HG02610 (cell line): ENCODE measurements at regions not wholly inside any gene's neighbourhood (a gene's known extent, or its start where the extent isn't known, plus 50 kb on each side); places are given as distances from the start of the nearest gene placed in this dataset.
A peak's percentile ranks its signal among the peaks of the same experiment; 100 is the strongest.

Experiments used
- ATAC-seq: cut with Tn5 transposase; IDR thresholded peaks from one replicate; pipeline ENCODE4 v1.9.1; 2021; ENCODE audit warnings: mild to moderate bottlenecking, moderate library complexity; ENCODE audit not compliant: unreplicated experiment

DNA sequence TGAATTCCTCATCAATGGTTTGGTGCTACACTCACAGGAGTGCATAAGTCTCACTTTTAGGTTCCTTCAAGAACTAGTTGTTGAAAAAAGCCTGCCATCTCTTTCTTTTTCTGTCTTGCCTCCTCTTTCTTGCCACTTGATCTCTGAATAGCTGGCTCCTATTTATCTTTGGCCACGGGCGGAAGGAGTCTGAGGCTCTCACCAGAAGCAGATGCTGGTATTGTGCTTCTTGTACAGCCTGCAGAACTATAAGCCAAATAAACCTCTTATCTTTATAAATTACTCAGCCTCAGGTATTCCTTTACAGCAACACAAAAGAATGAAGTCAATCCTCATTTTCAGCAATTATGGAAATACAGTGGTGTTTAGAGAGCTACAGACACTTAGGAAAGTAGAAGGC, 247.1 kb upstream of the PRR16 start:
- ATAC-seq, result no peak

DNA sequence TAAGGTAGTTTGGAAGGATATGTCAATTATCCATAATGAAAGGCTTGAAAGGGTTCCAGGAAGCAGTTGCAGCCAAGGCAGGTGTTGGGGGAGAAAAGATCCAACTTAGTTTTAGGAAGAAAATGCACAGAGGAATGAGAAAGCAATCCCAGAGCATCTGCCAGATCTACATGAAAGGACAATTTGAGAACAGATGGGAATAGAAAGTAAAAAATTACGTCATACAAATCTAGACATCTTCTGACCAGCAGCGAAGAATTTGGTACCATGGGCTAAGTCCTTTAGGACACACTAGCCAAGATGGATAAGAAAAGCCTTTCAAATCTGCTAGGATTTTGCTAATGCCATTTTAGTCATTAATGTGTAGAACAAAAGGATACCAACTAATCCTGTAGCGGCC, 244.1 kb upstream of the PRR16 start:
- no peak for ATAC-seq

DNA sequence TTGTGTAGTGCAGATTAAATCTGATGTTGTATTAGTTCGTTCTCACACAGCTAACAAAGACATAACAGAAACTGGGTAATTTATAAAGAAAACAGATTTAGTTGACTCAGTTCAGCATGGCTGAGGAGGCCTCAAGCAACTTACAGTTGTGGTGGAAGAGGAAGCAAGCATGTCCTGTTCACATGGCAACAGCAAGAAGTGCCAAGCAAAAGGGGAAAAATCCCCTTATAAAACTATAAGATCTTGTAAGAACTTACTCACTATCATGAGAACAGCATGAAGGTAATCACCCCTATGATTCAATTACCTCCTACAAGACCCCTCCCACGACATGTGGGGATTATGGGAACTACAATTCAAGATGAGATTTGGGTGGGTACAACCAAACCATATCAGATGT, 238.6 kb upstream of the PRR16 start:
- ATAC-seq, result no peak

DNA sequence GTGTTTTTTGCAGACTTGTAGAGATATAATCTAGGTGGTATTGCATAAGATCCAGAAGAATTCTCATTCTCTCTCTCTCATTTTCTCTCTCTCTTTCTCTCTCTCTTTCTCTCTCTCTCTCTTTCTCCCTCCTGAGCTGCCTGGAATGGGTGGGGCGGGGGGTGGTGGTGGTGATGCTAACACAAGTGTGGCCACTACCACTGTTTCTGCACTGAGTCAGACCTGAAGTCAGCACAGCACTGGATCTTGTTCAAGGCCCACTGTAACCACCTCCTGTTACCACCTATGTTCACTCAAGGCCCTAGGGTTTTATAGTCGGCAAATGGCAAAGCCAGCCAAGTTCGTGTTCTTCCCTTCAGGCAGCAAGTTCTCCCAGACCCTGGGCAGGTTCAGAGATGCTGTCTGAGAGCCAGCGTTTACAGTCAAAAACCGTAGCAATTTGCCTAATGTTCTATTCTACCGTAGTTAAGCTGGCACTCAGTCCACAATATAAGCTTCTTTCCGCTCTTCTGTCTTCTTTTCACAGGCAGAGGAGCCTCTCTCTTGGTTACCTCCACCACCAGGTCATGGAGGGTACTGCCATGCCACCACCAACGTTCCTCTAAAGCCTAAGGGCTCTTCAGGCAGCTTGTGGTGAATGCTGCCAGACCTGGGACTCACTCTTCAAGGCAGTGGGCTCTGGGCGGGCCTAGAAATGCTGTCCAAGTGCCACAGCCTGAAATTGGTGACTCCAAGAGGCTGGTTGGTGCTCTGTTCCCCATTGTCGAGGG, 235.7 kb upstream of the PRR16 start:
- ATAC-seq, result no peak

DNA sequence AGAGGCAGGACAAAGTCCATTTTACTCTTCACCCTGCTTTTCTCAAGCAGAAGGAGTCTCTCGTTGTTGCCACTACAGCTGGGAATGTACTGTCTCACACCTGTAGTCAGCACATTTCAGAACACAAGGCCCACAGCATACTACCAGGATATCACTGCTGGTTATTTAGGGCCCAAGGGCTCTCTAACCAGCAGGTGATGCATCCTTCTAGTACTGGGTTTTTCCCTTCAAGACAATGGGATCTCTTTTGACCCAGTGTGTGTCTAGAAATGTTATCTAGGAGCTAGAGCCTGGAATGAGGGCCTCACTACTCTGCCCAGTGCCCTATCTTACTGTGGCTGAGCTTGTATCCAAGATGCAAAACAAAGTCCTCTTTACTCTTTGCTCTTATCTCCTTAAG, 235.1 kb upstream of the PRR16 start:
- ATAC-seq, result no peak

DNA sequence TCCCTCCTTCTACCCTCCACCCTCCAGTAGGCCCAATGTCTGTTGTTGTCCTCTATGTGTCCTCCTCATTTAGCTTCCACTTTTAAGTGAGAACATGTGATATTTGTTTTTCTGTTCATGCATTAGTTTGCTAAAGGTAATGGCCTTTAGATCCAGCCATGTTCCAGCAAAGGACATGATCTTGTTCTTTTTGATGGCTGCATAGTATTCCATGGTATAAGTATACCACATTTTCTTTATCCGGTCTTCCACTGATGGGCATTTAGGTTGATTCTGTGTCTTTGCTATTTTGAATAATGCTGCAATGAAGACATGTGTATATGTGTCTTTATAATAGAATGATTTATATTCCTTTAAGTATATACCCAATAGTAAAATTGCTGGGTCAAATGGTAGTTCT, 232.5 kb upstream of the PRR16 start:
- no peak for ATAC-seq

DNA sequence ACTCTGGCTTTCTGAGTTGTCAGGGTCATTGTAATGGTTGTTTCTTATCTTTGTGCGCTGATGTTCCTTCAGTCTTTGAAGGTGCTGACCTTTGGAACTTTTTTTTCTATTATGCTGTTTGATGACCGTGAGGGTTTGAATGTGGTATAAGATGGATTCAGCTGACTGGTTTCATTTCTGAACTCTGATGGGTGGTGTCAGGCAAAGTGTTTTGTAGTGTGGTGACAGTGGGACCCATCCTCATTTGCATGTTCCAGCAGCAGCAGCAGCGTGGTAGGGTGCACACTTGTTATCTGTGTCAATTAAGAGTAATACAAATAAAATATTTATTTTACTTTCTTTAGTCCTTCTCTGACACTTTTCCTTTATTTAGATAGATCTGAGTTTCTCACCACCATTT, 227.7 kb upstream of the PRR16 start:
- ATAC-seq, result peak; percentile 73

DNA sequence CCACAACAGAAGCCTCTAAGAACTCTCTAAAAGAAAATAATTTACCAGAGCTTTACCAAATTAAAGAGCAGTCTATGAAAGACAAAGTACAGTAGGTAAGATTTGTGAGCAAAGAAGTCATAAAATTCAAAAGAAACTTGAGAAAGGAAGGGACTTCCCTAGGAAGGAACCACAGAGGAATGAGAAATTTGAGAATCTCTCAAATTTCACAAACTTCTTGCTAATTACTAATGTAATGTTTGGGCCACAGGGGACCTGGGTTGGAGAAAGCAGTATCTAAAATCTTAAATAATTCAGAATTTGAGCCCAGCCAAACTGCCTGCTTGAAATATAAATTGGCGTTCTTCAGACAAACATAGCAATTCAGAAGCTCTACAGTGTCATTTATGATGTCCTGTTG, 225.0 kb upstream of the PRR16 start:
- no peak for ATAC-seq

DNA sequence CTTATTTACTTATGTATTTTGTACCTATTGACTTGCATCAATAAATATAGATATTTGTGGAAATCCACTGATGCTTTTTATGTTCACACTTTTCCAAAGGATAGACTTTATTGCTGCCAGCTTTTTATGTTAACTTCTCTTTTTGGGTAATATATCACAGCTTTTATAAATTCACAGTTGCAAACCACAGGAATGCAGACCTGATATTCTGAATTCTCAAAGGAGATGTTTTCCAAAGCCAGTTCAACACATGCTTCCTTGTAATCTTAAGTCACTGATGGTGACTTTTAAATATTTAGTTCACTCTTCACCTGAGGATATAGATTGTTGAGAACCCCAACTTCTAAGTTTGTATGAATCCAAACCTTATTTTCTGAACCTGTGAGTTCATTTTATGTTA, 223.4 kb upstream of the PRR16 start:
- ATAC-seq, result no peak

DNA sequence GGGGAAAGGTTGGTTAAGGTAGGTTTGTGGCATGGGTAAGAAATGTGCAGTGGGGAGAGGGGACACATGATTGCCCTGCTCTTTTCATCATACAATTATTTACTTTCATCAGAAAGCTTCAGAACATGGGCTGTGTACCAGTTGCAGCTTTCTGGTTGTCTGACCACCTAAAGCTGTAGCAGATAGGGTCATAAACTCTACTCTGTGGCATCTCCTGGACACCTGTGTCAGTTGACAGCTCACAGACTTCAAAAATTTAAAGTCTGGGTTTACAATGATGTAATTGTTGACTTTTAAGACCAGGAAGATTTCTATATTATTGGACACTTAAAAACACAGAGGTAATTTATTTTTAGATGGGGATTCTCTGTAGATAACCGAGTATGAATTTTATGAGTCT, 222.7 kb upstream of the PRR16 start:
- no peak for ATAC-seq

DNA sequence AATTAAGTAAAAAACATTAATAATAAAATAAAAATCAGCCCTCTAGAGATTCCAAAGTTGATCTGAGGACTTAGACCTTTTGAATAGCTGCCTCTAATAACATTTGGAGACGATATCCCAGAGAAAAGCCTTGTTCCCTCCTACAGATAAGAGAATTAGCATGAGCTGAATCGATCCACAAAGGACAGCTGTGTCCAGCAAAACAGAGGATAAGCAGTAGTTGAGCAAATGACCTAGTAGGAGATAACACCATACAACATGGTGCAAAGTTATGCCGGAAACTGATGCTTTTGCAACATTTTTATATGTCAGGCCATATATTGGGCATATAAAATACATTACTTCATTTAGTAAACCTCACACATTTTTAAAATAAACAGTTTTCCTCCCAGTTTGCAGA, 212.2 kb upstream of the PRR16 start:
- ATAC-seq, result no peak

DNA sequence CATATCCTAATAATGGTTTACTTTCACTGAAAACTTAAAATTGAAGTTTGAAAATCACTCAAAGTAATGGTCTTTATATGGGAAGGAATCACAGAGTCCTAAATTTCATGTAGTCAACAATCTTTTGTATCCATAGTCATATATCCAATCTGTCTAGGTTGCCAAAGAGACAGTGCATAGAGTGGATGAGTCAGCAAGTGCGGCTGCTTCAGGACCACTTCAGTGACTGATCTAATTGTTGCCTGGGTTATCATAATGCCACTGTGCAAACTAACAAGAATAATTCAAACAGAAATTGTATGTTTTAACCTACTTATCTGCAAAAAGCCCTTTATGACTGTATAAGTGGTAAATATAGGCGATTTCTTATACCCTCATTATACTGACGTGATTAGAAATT, 211.3 kb upstream of the PRR16 start:
- no peak for ATAC-seq

DNA sequence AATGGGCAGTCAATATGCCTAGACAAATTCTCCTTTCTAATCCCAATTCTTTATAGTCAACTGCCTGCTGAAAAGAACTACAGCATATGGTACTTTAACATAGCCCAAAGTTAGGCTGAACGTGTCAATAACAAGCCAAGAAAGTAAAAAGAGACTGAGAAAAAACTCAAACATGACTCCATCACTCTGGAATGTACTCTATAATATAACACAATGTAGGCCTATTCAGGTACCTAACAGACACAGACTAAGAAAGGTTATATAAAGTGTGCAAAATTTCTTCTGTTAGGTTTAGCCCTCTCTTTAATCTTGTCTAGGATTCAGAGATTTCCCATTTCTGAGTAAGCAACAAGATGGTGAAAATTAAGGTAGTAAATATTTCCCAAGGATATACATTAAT, 209.7 kb upstream of the PRR16 start:
- no peak for ATAC-seq

DNA sequence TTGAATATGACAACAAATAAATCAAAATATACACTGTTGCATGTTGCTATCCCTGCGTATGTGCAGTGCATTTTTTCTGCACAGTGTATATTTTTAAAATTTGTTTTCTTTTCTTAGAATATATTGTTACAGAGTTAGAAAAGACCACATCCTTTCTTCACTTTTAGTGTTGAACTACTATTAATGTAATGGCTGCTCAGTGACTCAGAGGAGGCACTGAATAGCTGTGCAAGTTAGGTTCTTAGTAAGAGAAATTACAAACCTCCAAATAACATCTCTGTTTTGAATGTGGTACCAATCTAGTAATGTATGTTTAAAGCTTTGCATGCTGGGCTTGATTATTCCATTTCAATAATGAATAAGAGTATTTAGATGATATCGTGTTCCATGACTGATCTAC, 208.9 kb upstream of the PRR16 start:
- ATAC-seq, result peak; percentile 79

DNA sequence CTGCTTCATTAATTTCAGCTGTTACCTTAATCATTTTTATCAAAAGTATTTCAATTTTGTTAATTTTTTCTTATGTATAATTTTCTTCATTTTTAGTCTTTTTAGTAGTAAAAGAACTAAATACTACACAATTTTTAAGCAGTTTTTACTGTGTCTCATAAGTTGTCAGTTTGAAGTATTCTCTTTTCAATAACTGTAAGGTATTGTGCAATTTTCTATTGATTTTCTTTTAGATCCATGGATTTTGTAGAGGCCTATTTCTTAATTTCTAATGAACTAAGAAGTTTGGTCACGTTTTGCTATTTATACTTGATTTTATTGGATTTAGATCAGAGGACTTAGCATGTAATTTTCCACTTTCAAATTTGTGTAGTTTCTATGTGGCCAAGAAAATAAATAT, 207.7 kb upstream of the PRR16 start:
- ATAC-seq, result no peak

DNA sequence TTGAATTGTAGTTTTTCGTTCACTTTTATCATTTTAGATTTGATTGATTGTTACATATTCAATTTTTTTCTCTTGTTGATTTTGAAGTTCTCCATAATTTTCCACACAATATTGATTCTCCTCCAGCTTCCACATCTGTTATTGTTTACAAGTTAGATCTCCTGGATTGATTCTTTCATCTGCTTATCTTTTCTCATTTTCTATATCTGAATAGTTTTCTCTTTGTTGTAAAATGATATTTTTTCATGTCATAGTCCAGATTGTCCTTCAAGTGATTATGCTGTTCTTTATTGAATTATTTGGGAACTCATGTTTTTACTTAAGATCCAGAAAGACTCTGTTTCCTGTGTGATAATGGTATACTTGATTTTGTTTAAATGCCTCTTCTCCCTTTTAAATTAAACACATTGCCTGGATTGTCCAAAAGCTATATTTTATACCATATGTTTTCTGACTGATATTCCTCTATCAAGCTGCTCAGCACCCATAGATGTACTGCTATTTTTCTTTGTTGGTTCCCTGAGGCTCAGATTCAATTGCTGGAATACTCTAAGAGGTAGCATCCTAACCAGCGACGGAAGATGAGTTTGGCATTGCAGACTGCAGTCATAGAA, 206.6 kb upstream of the PRR16 start:
- no peak for ATAC-seq

DNA sequence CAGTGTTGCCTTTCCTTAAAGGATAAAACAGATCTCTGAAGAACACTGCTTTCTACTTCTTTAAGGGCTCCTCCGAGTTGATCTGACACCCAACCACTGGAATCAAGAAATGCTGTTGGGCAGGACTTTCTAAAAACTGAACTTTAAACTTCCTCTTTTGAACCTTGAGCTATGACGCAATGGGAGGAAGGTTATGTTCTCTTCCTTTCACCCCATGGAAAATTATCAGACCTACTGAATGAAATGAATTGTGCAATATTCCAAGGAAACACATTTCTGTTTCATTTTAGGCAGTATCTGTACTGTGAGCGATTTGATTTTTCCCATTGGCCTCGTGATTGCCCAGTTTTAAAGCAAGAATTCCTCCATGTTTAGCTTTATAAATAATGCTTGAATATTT, 206.0 kb upstream of the PRR16 start:
- peak; percentile 47 for ATAC-seq

DNA sequence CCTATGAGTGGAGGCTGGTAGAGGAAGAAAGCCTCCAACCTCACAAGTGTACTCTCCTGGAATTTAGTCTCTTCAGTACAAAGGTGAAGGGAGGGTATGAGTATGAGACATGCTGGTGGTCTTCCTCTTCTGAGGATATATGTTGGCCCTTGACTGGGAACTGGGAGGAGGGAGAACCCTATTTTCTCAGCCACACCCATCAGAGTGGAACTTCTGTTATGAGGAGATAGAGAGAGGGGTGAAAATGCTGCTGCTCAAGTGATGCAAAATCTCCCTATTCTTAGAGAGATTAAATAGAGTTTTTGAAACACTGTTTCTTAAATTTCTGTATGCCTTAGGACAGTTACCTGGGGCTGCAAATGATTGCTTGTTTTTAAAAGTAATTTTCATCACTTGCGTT, 203.4 kb upstream of the PRR16 start:
- ATAC-seq, result no peak

DNA sequence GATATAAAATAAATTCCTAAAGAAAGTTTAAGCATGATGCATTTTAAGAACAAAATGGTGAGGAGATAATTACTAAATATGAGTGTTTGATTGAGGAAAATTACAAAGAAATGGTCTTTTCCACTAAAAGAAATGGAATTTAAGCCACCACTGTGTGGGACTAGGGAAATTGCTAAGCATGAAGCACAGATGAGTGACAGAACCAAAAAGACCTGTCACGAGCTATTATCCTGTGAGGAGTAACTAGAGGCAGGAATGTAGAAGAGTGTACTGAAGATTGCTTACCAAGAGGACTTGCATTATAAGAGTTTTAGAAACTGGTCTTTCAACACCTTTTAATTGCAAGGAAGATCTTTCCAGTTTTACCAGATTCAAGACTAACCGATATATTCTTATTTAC, 193.6 kb upstream of the PRR16 start:
- no peak for ATAC-seq

DNA sequence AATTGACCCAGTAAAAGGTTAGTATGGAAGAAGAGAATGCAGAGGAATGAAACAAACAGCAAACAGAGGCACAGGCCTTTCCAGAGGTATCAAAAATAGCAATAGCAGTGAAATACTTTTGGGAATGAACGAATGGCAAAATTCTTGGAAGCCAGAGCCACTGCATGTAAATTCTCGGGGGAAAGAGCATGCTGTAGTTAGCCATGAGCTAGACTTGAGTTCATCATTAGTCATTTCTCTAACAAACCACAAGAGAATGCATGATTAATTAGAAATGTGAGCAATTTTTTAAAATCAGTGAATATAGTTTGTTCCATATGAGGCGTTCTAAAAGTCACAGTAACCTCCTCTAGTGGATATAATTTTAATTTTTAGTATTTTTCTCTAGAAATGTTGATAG, 170.3 kb upstream of the PRR16 start:
- ATAC-seq, result no peak

DNA sequence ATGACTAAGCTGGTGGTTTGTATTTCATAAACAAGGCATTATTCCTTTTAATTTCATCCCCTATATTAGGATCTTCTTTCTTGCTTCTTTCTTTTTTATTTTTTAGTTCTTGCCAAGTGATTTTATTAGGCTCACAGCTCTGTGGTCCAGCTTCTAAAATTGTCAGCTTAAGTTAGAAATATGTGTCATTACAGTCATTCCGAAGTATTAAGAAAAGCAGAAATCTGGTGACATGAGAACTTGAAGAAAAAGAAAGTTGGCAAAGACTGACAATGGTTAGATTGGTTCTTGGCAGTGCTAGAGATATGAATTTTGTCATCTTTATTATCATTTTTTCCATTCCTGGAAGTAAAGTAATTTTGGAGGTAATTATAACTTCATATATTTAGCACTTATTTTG, 166.5 kb upstream of the PRR16 start:
- ATAC-seq, result no peak

DNA sequence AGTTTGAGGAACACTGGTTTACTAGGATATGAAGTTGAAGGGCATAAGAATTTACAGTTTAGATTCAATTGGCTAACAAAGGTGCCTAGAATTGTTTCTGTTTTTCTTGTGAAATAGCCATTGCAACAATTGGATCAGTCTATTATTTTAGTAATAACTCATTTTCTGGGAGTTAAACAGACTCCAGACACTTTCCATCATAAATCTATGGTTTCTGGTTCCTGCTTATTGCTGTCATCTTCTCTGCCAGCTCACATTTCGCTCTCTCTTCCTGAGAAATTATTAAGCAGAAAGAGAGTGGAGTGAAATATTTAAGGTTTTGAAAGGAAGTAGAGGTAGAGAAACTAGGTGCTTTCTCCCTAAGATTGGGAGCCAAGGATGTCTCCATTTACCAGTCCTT, 165.1 kb upstream of the PRR16 start:
- no peak for ATAC-seq

DNA sequence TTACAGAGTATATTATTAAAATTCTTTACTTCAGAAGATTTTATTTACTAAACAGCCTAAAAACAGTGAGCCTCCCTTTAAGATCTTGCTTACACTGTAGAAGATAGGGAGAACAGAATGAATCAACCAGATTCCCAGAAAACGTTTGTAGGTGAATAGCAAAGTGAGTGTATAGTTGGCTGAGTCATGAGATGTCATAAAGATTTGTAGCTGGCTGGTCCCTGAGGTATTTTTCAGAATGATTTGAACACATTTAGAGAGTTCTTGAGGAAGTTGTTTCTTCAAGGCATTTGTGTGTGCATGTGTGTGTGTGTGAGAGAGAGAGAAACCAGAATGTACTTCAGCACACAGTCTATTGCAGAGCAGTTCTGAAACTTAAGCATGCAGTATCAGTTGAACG, 159.4 kb upstream of the PRR16 start:
- no peak for ATAC-seq
